Tongue (tissue), 1 donor: ENCODE measurements at regions not wholly inside any gene's neighbourhood (a gene's known extent, or its start where the extent isn't known, plus 50 kb on each side); places are given as distances from the start of the nearest gene placed in this dataset.
"Not testable (repeated sequence)": the region's sequence is repeated elsewhere in the genome, so short reads cannot be mapped to it uniquely, and the experiment has no call there.

Source experiments
- DNase-seq: peaks from one replicate; pipeline ENCODE4 v3.0.0-alpha.2; 2015

- DNase-seq, result no peak
These were observed 125.7 kb upstream of the DDHD1 start for GRCh38 chr14:53278602-53279506.

GRCh38 chr14:53273671-53274072 lies 120.5 kb upstream of the DDHD1 start:
- no peak for DNase-seq

- no peak for DNase-seq
These were observed 111.9 kb upstream of the DDHD1 start for GRCh38 chr14:53265025-53265424.

GRCh38 chr14:53260928-53261327 lies 107.8 kb upstream of the DDHD1 start:
- DNase-seq, result no peak

- DNase-seq, result no peak
These were observed 107.2 kb upstream of the DDHD1 start for GRCh38 chr14:53260286-53260685.

- no peak for DNase-seq
These were observed 99.0 kb upstream of the DDHD1 start for GRCh38 chr14:53252141-53252540.

GRCh38 chr14:53249059-53249458 lies 95.9 kb upstream of the DDHD1 start:
- no peak for DNase-seq

- peak; percentile 38 for DNase-seq
These were observed 94.7 kb upstream of the DDHD1 start for GRCh38 chr14:53247596-53248370.

GRCh38 chr14:53242898-53243297 lies 89.8 kb upstream of the DDHD1 start:
- DNase-seq, result not testable (repeated sequence)

GRCh38 chr14:53237488-53237887 lies 84.4 kb upstream of the DDHD1 start:
- no peak for DNase-seq

- no peak for DNase-seq
These were observed 83.6 kb upstream of the DDHD1 start for GRCh38 chr14:53236708-53237107.

- no peak for DNase-seq
These were observed 78.0 kb upstream of the DDHD1 start for GRCh38 chr14:53231171-53231570.

- DNase-seq, result no peak
These were observed 75.8 kb upstream of the DDHD1 start for GRCh38 chr14:53228966-53229365.

GRCh38 chr14:53227154-53227718 lies 74.1 kb upstream of the DDHD1 start:
- no peak for DNase-seq

- DNase-seq, result peak; percentile 68
These were observed 73.4 kb upstream of the DDHD1 start for GRCh38 chr14:53226553-53226952.

GRCh38 chr14:53220914-53221313 lies 67.8 kb upstream of the DDHD1 start:
- no peak for DNase-seq

- no peak for DNase-seq
These were observed 65.0 kb upstream of the DDHD1 start for GRCh38 chr14:53218161-53218560.

- peak; percentile 74 for DNase-seq
These were observed 64.3 kb upstream of the DDHD1 start for GRCh38 chr14:53217316-53217994.

- DNase-seq, result not testable (repeated sequence)
These were observed 63.8 kb upstream of the DDHD1 start for GRCh38 chr14:53216955-53217315.

GRCh38 chr14:53216478-53216877 lies 63.4 kb upstream of the DDHD1 start:
- DNase-seq, result not testable (repeated sequence)

GRCh38 chr14:53215101-53215500 lies 62.0 kb upstream of the DDHD1 start:
- DNase-seq, result no peak

GRCh38 chr14:53214384-53214783 lies 61.3 kb upstream of the DDHD1 start:
- DNase-seq, result no peak

GRCh38 chr14:53213761-53214160 lies 60.6 kb upstream of the DDHD1 start:
- no peak for DNase-seq
